ENCODE measurements at regions not wholly inside any gene's neighbourhood (a gene's known extent, or its start where the extent isn't known, plus 50 kb on each side); places are given as distances from the start of the nearest gene placed in this dataset.

GRCh38 chr18:39962546-39962945 is 1992.5 kb upstream of the PIK3C3 start:
- no peak for TF ChIP-seq EZH2 (IDR thresholded peaks at IDR 0.05; ENCODE audit: borderline replicate concordance, low read length)
- TF ChIP-seq CTCF (IDR thresholded peaks at IDR 0.05; ENCODE audit: low read length): no peak

DNA sequence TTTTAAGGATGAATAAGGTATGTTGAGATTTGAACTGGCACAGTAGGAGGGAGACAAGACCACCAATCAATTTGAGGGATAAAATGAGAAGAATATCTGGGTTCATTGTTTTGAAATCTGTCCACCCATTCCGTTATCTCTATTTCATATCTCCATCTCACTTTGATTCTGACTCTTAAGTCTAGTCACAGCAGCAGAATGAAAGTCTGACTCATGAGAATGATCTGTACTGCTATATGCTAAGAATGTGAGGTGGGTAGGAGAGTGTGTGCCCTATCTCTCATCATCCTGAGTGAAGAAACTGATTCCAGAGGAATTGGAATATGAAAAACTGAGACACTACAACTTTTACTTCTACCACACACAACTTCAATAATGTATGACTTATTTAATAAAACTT is 1994.5 kb upstream of the PIK3C3 start:
- no peaks in the 10 kb centered on the region for H3K9me2 ChIP-seq (ENCODE audit: low read depth, low read length)
- no peaks in the 10 kb centered on the region for H3K79me2 ChIP-seq (ENCODE audit: insufficient read depth, low read length)
- H3K4me3 ChIP-seq (ENCODE audit: low read depth, low read length, poor library complexity, severe bottlenecking): no peak overlapping the region
- H3K27me3 ChIP-seq (ENCODE audit: insufficient read depth, low read length): no peaks in the 10 kb centered on the region
- H3K9ac ChIP-seq (ENCODE audit: low read length): no peak overlapping the region
- no peak overlapping the region for H2AFZ ChIP-seq (ENCODE audit: low read length)
- no peaks in the 10 kb centered on the region for H3K4me1 ChIP-seq (ENCODE audit: insufficient read depth, low read length, severe bottlenecking)
- no peaks in the 10 kb centered on the region for H4K20me1 ChIP-seq (ENCODE audit: insufficient read depth, low read length)
- H3K27ac ChIP-seq (ENCODE audit: low read depth, low read length, poor library complexity, severe bottlenecking): no peak overlapping the region
- TF ChIP-seq CTCF (IDR thresholded peaks at IDR 0.05; ENCODE audit: low read length) (no peak), EZH2 (IDR thresholded peaks at IDR 0.05; ENCODE audit: borderline replicate concordance, low read length) (no peak)
- H3F3A ChIP-seq (ENCODE audit: insufficient read depth, low read length): no peaks in the 10 kb centered on the region
- H3K4me2 ChIP-seq (ENCODE audit: low read length): no peak overlapping the region
- no peaks in the 10 kb centered on the region for H3K9me3 ChIP-seq (ENCODE audit: low read length)
- no peaks in the 10 kb centered on the region for H3K36me3 ChIP-seq (ENCODE audit: insufficient read depth, low read length)

More at GRCh38 chr18:39962546-39962945, 1992.5 kb upstream of the PIK3C3 start:
- H4K20me1 ChIP-seq (ENCODE audit: insufficient read depth, low read length): no peaks in the 10 kb centered on the region
- H3K4me2 ChIP-seq (ENCODE audit: low read length): no peak overlapping the region
- no peaks in the 10 kb centered on the region for H3F3A ChIP-seq (ENCODE audit: insufficient read depth, low read length)
- no peaks in the 10 kb centered on the region for H3K79me2 ChIP-seq (ENCODE audit: insufficient read depth, low read length)
- H3K9me2 ChIP-seq (ENCODE audit: low read depth, low read length): no peaks in the 10 kb centered on the region
- no peak overlapping the region for H3K27ac ChIP-seq (ENCODE audit: low read depth, low read length, poor library complexity, severe bottlenecking)
- no peaks in the 10 kb centered on the region for H3K4me1 ChIP-seq (ENCODE audit: insufficient read depth, low read length, severe bottlenecking)
- H2AFZ ChIP-seq (ENCODE audit: low read length): no peak overlapping the region
- H3K9me3 ChIP-seq (ENCODE audit: low read length): no peaks in the 10 kb centered on the region
- no peak overlapping the region for H3K4me3 ChIP-seq (ENCODE audit: low read depth, low read length, poor library complexity, severe bottlenecking)
- H3K9ac ChIP-seq (ENCODE audit: low read length): no peak overlapping the region
- H3K27me3 ChIP-seq (ENCODE audit: insufficient read depth, low read length): no peaks in the 10 kb centered on the region
- H3K36me3 ChIP-seq (ENCODE audit: insufficient read depth, low read length): no peaks in the 10 kb centered on the region

DNA sequence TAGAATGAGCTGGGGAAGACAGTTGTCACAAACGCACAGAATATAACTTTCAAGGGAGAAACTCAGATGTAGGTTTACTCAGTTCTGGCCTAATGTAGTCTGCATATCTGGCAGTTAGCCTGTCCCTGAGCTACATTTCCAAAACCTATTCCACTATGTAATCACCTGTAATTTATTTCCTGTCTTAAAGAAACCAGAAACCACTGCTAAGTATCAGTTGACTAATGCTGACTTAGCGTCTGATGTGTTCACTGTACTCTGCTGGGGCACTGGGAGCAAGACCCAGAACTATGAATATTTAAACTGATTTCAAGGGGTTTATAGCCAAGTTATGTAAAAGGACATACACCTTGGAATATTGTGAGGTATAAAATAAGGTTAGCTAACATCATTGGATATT is 1995.2 kb upstream of the PIK3C3 start:
- Histone ChIP-seq H2AFZ (ENCODE audit: low read length) (no peak overlapping the region), H4K20me1 (ENCODE audit: insufficient read depth, low read length) (no peaks in the 10 kb centered on the region), H3K9ac (ENCODE audit: low read length) (no peak overlapping the region), H3K27me3 (ENCODE audit: insufficient read depth, low read length) (no peaks in the 10 kb centered on the region), H3K4me1 (ENCODE audit: insufficient read depth, low read length, severe bottlenecking) (no peaks in the 10 kb centered on the region), H3K36me3 (ENCODE audit: insufficient read depth, low read length) (no peaks in the 10 kb centered on the region), H3K27ac (ENCODE audit: low read depth, low read length, poor library complexity, severe bottlenecking) (no peak overlapping the region), H3K79me2 (ENCODE audit: insufficient read depth, low read length) (no peaks in the 10 kb centered on the region), H3K9me2 (ENCODE audit: low read depth, low read length) (no peaks in the 10 kb centered on the region), H3F3A (ENCODE audit: insufficient read depth, low read length) (no peaks in the 10 kb centered on the region), H3K9me3 (ENCODE audit: low read length) (no peaks in the 10 kb centered on the region), H3K4me3 (ENCODE audit: low read depth, low read length, poor library complexity, severe bottlenecking) (no peak overlapping the region), H3K4me2 (ENCODE audit: low read length) (no peak overlapping the region)
- no peak for TF ChIP-seq CTCF (IDR thresholded peaks at IDR 0.05; ENCODE audit: low read length)
- no peak for TF ChIP-seq EZH2 (IDR thresholded peaks at IDR 0.05; ENCODE audit: borderline replicate concordance, low read length)
